ENCODE measurements at regions not wholly inside any gene's neighbourhood (a gene's known extent, or its start where the extent isn't known, plus 50 kb on each side); places are given as distances from the start of the nearest gene placed in this dataset.

GRCh38 chr5:12624776-12625560, 720.7 kb upstream of the CTNND2 start:
- H3K4me1 Mint-ChIP-seq, result no peaks in the 10 kb centered on the region
- H3K36me3 Mint-ChIP-seq, result no peaks in the 10 kb centered on the region
- WGBS (ENCODE audit: insufficient coverage), result 60% methylated on average over 2 of the region's 4 CpGs
- no peaks in the 10 kb centered on the region for H3K9me3 ChIP-seq
- H3K4me3 Mint-ChIP-seq, result no peak overlapping the region
- DNase-seq (no peak), ATAC-seq (replicated peaks in 1 of 4) (no peak)
- H3K36me3 ChIP-seq (ENCODE audit: control insufficient read depth in 2 of 2, extremely low read depth in 1 of 2, insufficient read depth in 1 of 2, low read length in 1 of 2), result no peaks in the 10 kb centered on the region
- ChIA-PET POLR2A (no interaction called here), CTCF (interaction anchor here in 1 of 2 donors (0.6 kb wide), 1 partner anchor 939 kb away, joined by 4 read pairs; no protein-coding TSS in a partner anchor)
- no peaks in the 10 kb centered on the region for H3K27me3 ChIP-seq (replicated peaks in 1 of 2; ENCODE audit: control insufficient read depth in 2 of 2, extremely low read depth in 1 of 2, insufficient read depth in 2 of 2, low read length in 1 of 2)
- no peak overlapping the region for H3K27ac Mint-ChIP-seq
- H3K4me3 ChIP-seq (ENCODE audit: control insufficient read depth in 1 of 2, extremely low read depth in 1 of 2, low read length in 1 of 2), result no peak overlapping the region
- H3K4me1 ChIP-seq (ENCODE audit: control insufficient read depth in 1 of 2, extremely low read depth in 1 of 2, insufficient read depth in 2 of 2, low read length in 2 of 2), result no peaks in the 10 kb centered on the region
- H3K9me3 Mint-ChIP-seq, result peaks cover 13 to 31% (median 18%) of the 10 kb centered on the region in 3 donors
- H3K27ac ChIP-seq (ENCODE audit: low read length), result no peak overlapping the region
- no peaks in the 10 kb centered on the region for H3K27me3 Mint-ChIP-seq

GRCh38 chr5:12623408-12623807, 719.2 kb upstream of the CTNND2 start:
- Mint-ChIP-seq H3K4me3 (no peak overlapping the region), H3K27me3 (no peaks in the 10 kb centered on the region), H3K9me3 (peaks cover 17 to 36% (median 22%) of the 10 kb centered on the region in 3 donors), H3K4me1 (no peaks in the 10 kb centered on the region), H3K27ac (no peak overlapping the region), H3K36me3 (no peaks in the 10 kb centered on the region)
- no peak overlapping the region for H3K27ac ChIP-seq (ENCODE audit: low read length)
- WGBS (ENCODE audit: insufficient coverage), result 22% methylated on average over 1 of the region's 1 CpG
- H3K4me3 ChIP-seq (ENCODE audit: control insufficient read depth in 1 of 2, extremely low read depth in 1 of 2, low read length in 1 of 2), result no peak overlapping the region
- H3K4me1 ChIP-seq (ENCODE audit: control insufficient read depth in 1 of 2, extremely low read depth in 1 of 2, insufficient read depth in 2 of 2, low read length in 2 of 2), result no peaks in the 10 kb centered on the region
- ChIA-PET CTCF (no interaction called here), POLR2A (no interaction called here)
- no peaks in the 10 kb centered on the region for H3K9me3 ChIP-seq
- DNase-seq (no peak), ATAC-seq (replicated peaks in 1 of 4) (no peak)
- no peaks in the 10 kb centered on the region for H3K36me3 ChIP-seq (ENCODE audit: control insufficient read depth in 2 of 2, extremely low read depth in 1 of 2, insufficient read depth in 1 of 2, low read length in 1 of 2)
- no peaks in the 10 kb centered on the region for H3K27me3 ChIP-seq (replicated peaks in 1 of 2; ENCODE audit: control insufficient read depth in 2 of 2, extremely low read depth in 1 of 2, insufficient read depth in 2 of 2, low read length in 1 of 2)

DNA sequence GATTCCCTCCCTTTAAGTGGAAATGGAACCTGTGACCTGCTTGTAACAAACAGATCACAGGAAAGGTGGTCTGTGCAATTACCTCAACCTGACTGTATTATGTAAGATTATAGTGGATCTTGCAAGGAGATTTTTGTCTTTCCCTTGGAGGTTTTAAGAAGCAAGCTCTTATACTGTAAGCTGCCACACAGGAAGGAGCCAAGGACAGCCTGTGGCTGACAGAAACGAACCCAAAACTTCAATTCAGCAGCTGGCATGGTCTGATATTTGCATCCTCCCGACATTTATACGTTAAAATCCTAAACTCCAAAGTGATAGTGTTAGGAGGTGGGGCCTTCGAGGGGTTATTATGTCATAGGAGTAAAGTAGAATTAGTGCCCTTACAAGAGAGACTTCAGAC, 711.8 kb upstream of the CTNND2 start:
- ChIA-PET CTCF (no interaction called here), POLR2A (no interaction called here)
- no peak overlapping the region for H3K27ac ChIP-seq (ENCODE audit: low read length)
- no peaks in the 10 kb centered on the region for H3K4me1 Mint-ChIP-seq
- H3K4me3 Mint-ChIP-seq, result no peak overlapping the region
- no CpG with 5 or more reads among the region's 4 CpGs for WGBS (ENCODE audit: insufficient coverage)
- no peak overlapping the region for H3K4me3 ChIP-seq (ENCODE audit: control insufficient read depth in 1 of 2, extremely low read depth in 1 of 2, low read length in 1 of 2)
- no peaks in the 10 kb centered on the region for H3K4me1 ChIP-seq (ENCODE audit: control insufficient read depth in 1 of 2, extremely low read depth in 1 of 2, insufficient read depth in 2 of 2, low read length in 2 of 2)
- no peaks in the 10 kb centered on the region for H3K27me3 ChIP-seq (replicated peaks in 1 of 2; ENCODE audit: control insufficient read depth in 2 of 2, extremely low read depth in 1 of 2, insufficient read depth in 2 of 2, low read length in 1 of 2)
- H3K27ac Mint-ChIP-seq, result no peak overlapping the region
- no peaks in the 10 kb centered on the region for H3K36me3 Mint-ChIP-seq
- H3K36me3 ChIP-seq (ENCODE audit: control insufficient read depth in 2 of 2, extremely low read depth in 1 of 2, insufficient read depth in 1 of 2, low read length in 1 of 2), result no peaks in the 10 kb centered on the region
- H3K9me3 Mint-ChIP-seq, result peaks cover 26 to 47% (median 33%) of the 10 kb centered on the region in 3 donors
- ATAC-seq (replicated peaks in 1 of 4) (no peak), DNase-seq (no peak)
- no peaks in the 10 kb centered on the region for H3K9me3 ChIP-seq
- H3K27me3 Mint-ChIP-seq, result no peaks in the 10 kb centered on the region

DNA sequence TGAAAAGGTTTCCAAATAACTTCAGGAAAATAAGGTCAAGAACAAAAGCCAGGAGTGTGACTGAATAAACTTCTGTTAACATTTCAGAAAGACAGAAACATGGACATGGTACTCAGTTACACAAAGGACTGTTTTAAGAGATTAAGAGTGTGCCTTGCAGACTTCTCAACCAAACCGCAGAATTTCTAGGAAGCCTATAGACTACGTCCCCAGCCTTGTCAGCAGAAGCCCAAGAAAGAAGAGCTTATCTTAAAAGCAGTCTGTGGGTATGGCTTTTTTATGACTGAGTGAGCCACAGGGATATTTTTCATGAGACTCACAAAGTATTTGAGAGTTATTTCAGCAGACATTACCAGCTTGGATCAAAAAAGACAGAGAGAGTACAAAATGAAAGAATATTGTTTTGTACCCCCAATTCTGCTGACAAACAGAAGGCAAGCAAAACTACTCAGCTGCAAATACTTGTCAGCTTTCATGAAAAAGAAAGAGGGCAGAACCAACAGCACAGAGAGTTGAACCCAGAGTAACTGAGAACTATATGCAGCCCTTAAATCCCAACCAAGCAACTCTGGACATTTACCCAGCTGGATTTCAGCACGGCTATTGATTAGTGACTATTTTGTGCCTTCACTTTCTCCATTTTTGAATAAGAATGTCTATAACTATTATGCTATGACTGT, 711.0 kb upstream of the CTNND2 start:
- no peaks in the 10 kb centered on the region for H3K27me3 Mint-ChIP-seq
- H3K4me3 ChIP-seq (ENCODE audit: control insufficient read depth in 1 of 2, extremely low read depth in 1 of 2, low read length in 1 of 2), result no peak overlapping the region
- no peaks in the 10 kb centered on the region for H3K27me3 ChIP-seq (replicated peaks in 1 of 2; ENCODE audit: control insufficient read depth in 2 of 2, extremely low read depth in 1 of 2, insufficient read depth in 2 of 2, low read length in 1 of 2)
- no peaks in the 10 kb centered on the region for H3K4me1 Mint-ChIP-seq
- H3K27ac Mint-ChIP-seq, result no peak overlapping the region
- ChIA-PET POLR2A (no interaction called here), CTCF (interaction anchor here (0.7 kb wide), 2 partner anchors 74 to 578 kb away, joined by 3 read pairs; no protein-coding TSS in a partner anchor)
- H3K27ac ChIP-seq (ENCODE audit: low read length), result no peak overlapping the region
- peaks cover 27 to 47% (median 33%) of the 10 kb centered on the region in 3 donors for H3K9me3 Mint-ChIP-seq
- ATAC-seq (replicated peaks in 1 of 4), result no peak
- no CpG with 5 or more reads among the region's 3 CpGs for WGBS (ENCODE audit: insufficient coverage)
- H3K9me3 ChIP-seq, result no peaks in the 10 kb centered on the region
- no peaks in the 10 kb centered on the region for H3K36me3 Mint-ChIP-seq
- no peaks in the 10 kb centered on the region for H3K4me1 ChIP-seq (ENCODE audit: control insufficient read depth in 1 of 2, extremely low read depth in 1 of 2, insufficient read depth in 2 of 2, low read length in 2 of 2)
- H3K4me3 Mint-ChIP-seq, result no peak overlapping the region
- DNase-seq, result no peak
- no peaks in the 10 kb centered on the region for H3K36me3 ChIP-seq (ENCODE audit: control insufficient read depth in 2 of 2, extremely low read depth in 1 of 2, insufficient read depth in 1 of 2, low read length in 1 of 2)

DNA sequence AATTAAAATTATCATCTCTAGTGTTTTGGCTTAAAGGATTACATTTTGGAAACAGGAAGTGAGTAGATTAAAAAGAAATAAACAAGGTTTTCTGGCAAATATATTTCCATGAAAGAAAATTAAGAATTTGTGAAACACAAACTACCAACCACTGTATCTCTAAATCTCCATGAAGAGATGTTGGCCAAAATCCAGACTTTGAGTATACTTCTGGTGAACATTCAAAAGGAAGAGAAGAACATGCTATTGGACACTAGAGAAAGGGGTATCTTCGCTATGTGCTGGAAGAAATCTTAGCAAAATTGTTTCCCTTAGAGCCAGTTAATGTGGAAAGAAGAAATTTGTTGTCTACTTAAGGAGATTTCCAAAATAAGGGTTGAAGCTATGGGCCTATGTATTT, 710.4 kb upstream of the CTNND2 start:
- H3K4me1 Mint-ChIP-seq, result no peaks in the 10 kb centered on the region
- no peak for ATAC-seq (replicated peaks in 1 of 4)
- Histone ChIP-seq H3K9me3 (no peaks in the 10 kb centered on the region), H3K4me1 (ENCODE audit: control insufficient read depth in 1 of 2, extremely low read depth in 1 of 2, insufficient read depth in 2 of 2, low read length in 2 of 2) (no peaks in the 10 kb centered on the region), H3K27me3 (replicated peaks in 1 of 2; ENCODE audit: control insufficient read depth in 2 of 2, extremely low read depth in 1 of 2, insufficient read depth in 2 of 2, low read length in 1 of 2) (no peaks in the 10 kb centered on the region), H3K4me3 (ENCODE audit: control insufficient read depth in 1 of 2, extremely low read depth in 1 of 2, low read length in 1 of 2) (no peak overlapping the region), H3K27ac (ENCODE audit: low read length) (no peak overlapping the region), H3K36me3 (ENCODE audit: control insufficient read depth in 2 of 2, extremely low read depth in 1 of 2, insufficient read depth in 1 of 2, low read length in 1 of 2) (no peaks in the 10 kb centered on the region)
- CTCF ChIA-PET, result interaction anchor here (0.7 kb wide), 2 partner anchors 73 to 577 kb away, joined by 3 read pairs; no protein-coding TSS in a partner anchor
- POLR2A ChIA-PET, result no interaction called here
- H3K9me3 Mint-ChIP-seq, result peaks cover 26 to 46% (median 29%) of the 10 kb centered on the region in 3 donors
- no peak overlapping the region for H3K4me3 Mint-ChIP-seq
- 56% methylated on average over 1 of the region's 1 CpG for WGBS (ENCODE audit: insufficient coverage)
- H3K27ac Mint-ChIP-seq, result no peak overlapping the region
- H3K27me3 Mint-ChIP-seq, result no peaks in the 10 kb centered on the region
- no peaks in the 10 kb centered on the region for H3K36me3 Mint-ChIP-seq
- no peak for DNase-seq

DNA sequence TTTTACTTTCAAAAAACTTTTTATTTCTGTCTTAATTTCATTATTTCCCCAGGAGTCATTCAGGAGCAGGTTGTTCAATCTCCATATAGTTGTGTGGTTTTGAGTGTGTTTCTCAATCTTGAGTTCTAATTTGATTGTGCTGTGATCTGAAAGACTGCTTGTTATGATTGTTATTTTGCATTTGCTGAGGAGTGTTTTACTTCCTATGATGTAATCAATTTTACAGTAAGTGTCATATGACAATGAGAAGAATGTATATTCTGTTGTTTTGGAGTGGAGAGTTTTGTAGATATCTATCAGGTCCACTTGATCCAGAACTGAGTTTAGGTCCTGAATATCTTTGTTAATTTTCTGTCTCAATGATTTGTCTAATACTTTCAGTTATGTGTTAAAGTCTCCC, 706.9 kb upstream of the CTNND2 start:
- no peak for DNase-seq
- Mint-ChIP-seq H3K9me3 (peaks cover 22 to 45% (median 25%) of the 10 kb centered on the region in 3 donors), H3K27ac (no peak overlapping the region), H3K4me1 (no peaks in the 10 kb centered on the region), H3K36me3 (no peaks in the 10 kb centered on the region), H3K27me3 (no peaks in the 10 kb centered on the region), H3K4me3 (no peak overlapping the region)
- ChIA-PET POLR2A (no interaction called here), CTCF (no interaction called here)
- Histone ChIP-seq H3K27me3 (replicated peaks in 1 of 2; ENCODE audit: control insufficient read depth in 2 of 2, extremely low read depth in 1 of 2, insufficient read depth in 2 of 2, low read length in 1 of 2) (no peaks in the 10 kb centered on the region), H3K9me3 (no peaks in the 10 kb centered on the region), H3K27ac (ENCODE audit: low read length) (no peak overlapping the region), H3K4me1 (ENCODE audit: control insufficient read depth in 1 of 2, extremely low read depth in 1 of 2, insufficient read depth in 2 of 2, low read length in 2 of 2) (no peaks in the 10 kb centered on the region), H3K36me3 (ENCODE audit: control insufficient read depth in 2 of 2, extremely low read depth in 1 of 2, insufficient read depth in 1 of 2, low read length in 1 of 2) (no peaks in the 10 kb centered on the region), H3K4me3 (ENCODE audit: control insufficient read depth in 1 of 2, extremely low read depth in 1 of 2, low read length in 1 of 2) (no peak overlapping the region)
- ATAC-seq (replicated peaks in 1 of 4), result no peak
